T-helper 17 cell (primary cell): ENCODE measurements at regions not wholly inside any gene's neighbourhood (a gene's known extent, or its start where the extent isn't known, plus 50 kb on each side); places are given as distances from the start of the nearest gene placed in this dataset.
"Not testable (repeated sequence)": the region's sequence is repeated elsewhere in the genome, so short reads cannot be mapped to it uniquely, and the experiment has no call there.

ENCODE experiments used
- ATAC-seq: fragments of 150-1000 bp; cut with Tn5 transposase; 2 replicates; pipeline ENCODE4 v1.10.0; 2021; ENCODE audit warnings: mild to moderate bottlenecking, moderate library complexity
- DNase-seq, 3 donors: peaks; one replicate each; pipeline versions ENCODE4 v3.0.0 to v3.0.0-alpha.2; 2020 to 2021
- H3K9me3 ChIP-seq: one replicate; pipeline ENCODE4 v1.7.0; 2013; ENCODE audit warnings: low read length, mild to moderate bottlenecking; ENCODE audit not compliant: control insufficient read depth, poor library complexity, severe bottlenecking
- H3K27ac Mint-ChIP-seq: one replicate; pipeline ENCODE4 v1.8.0; 2022; ENCODE audit warnings: mild to moderate bottlenecking, moderate library complexity, mixed read lengths
- H3K27me3 Mint-ChIP-seq: one replicate; pipeline ENCODE4 v1.8.0; 2022; ENCODE audit warnings: mixed read lengths
- H3K36me3 Mint-ChIP-seq: one replicate; pipeline ENCODE4 v1.8.0; 2022; ENCODE audit warnings: low read depth, mixed read lengths
- H3K4me1 Mint-ChIP-seq: one replicate; pipeline ENCODE4 v1.8.0; 2022; ENCODE audit warnings: mild to moderate bottlenecking, mixed read lengths
- H3K4me3 Mint-ChIP-seq: one replicate; pipeline ENCODE4 v1.8.0; 2022; ENCODE audit warnings: mild to moderate bottlenecking, moderate library complexity, mixed read lengths

GRCh38 chr6:115782612-115783011 lies 278.1 kb downstream of the FRK start:
- no peak for ATAC-seq
- no peaks in the 10 kb centered on the region for H3K9me3 ChIP-seq
- no peaks in the 10 kb centered on the region for H3K4me1 Mint-ChIP-seq
- H3K27me3 Mint-ChIP-seq, result no peaks in the 10 kb centered on the region
- no peak overlapping the region for H3K27ac Mint-ChIP-seq
- H3K36me3 Mint-ChIP-seq, result no peaks in the 10 kb centered on the region
- DNase-seq, result no peak
- no peak overlapping the region for H3K4me3 Mint-ChIP-seq

- ATAC-seq, result no peak
Observed at GRCh38 chr6:115773741-115774140, 286.9 kb downstream of the FRK start.

GRCh38 chr6:115770851-115771250 lies 289.8 kb downstream of the FRK start:
- DNase-seq, result no peak
- ATAC-seq, result no peak
- Mint-ChIP-seq H3K36me3 (no peaks in the 10 kb centered on the region), H3K4me3 (no peak overlapping the region), H3K4me1 (no peaks in the 10 kb centered on the region), H3K27me3 (no peaks in the 10 kb centered on the region), H3K27ac (no peak overlapping the region)
- no peaks in the 10 kb centered on the region for H3K9me3 ChIP-seq

More at GRCh38 chr6:115773741-115774140, 286.9 kb downstream of the FRK start:
- H3K4me3 Mint-ChIP-seq, result no peak overlapping the region
- H3K36me3 Mint-ChIP-seq, result no peaks in the 10 kb centered on the region
- H3K4me1 Mint-ChIP-seq, result no peaks in the 10 kb centered on the region
- H3K27me3 Mint-ChIP-seq, result no peaks in the 10 kb centered on the region
- H3K9me3 ChIP-seq, result no peaks in the 10 kb centered on the region
- no peak overlapping the region for H3K27ac Mint-ChIP-seq
- no peak for DNase-seq

- Mint-ChIP-seq H3K27me3 (no peaks in the 10 kb centered on the region), H3K27ac (no peak overlapping the region), H3K4me1 (no peaks in the 10 kb centered on the region), H3K4me3 (no peak overlapping the region), H3K36me3 (no peaks in the 10 kb centered on the region)
- no peak for DNase-seq
- H3K9me3 ChIP-seq, result no peaks in the 10 kb centered on the region
- ATAC-seq, result no peak
Observed at GRCh38 chr6:115768500-115768899, 292.2 kb downstream of the FRK start.

GRCh38 chr6:115767931-115768330 lies 292.8 kb downstream of the FRK start:
- no peaks in the 10 kb centered on the region for H3K9me3 ChIP-seq
- ATAC-seq (no peak), DNase-seq (no peak)
- Mint-ChIP-seq H3K36me3 (no peaks in the 10 kb centered on the region), H3K27me3 (no peaks in the 10 kb centered on the region), H3K27ac (no peak overlapping the region), H3K4me3 (no peak overlapping the region), H3K4me1 (no peaks in the 10 kb centered on the region)

GRCh38 chr6:115766745-115767462 lies 293.8 kb downstream of the FRK start:
- Mint-ChIP-seq H3K4me1 (no peaks in the 10 kb centered on the region), H3K36me3 (no peaks in the 10 kb centered on the region), H3K27ac (no peak overlapping the region), H3K4me3 (no peak overlapping the region), H3K27me3 (no peaks in the 10 kb centered on the region)
- DNase-seq, result no peak
- H3K9me3 ChIP-seq, result no peaks in the 10 kb centered on the region
- no peak for ATAC-seq

- Mint-ChIP-seq H3K4me3 (no peak overlapping the region), H3K36me3 (no peaks in the 10 kb centered on the region), H3K27me3 (no peaks in the 10 kb centered on the region), H3K27ac (no peak overlapping the region), H3K4me1 (no peaks in the 10 kb centered on the region)
- ATAC-seq, result no peak
- H3K9me3 ChIP-seq, result no peaks in the 10 kb centered on the region
- no peak for DNase-seq
Observed at GRCh38 chr6:115765966-115766365, 294.7 kb downstream of the FRK start.

- H3K36me3 Mint-ChIP-seq, result no peaks in the 10 kb centered on the region
- no peak overlapping the region for H3K27ac Mint-ChIP-seq
- ATAC-seq, result no peak
Observed at GRCh38 chr6:115759051-115759450, 301.6 kb downstream of the FRK start.

GRCh38 chr6:115753446-115753845 lies 307.2 kb downstream of the FRK start:
- H3K27me3 Mint-ChIP-seq, result no peaks in the 10 kb centered on the region

More at GRCh38 chr6:115759051-115759450, 301.6 kb downstream of the FRK start:
- H3K4me1 Mint-ChIP-seq, result no peaks in the 10 kb centered on the region
- no peak overlapping the region for H3K4me3 Mint-ChIP-seq
- no peaks in the 10 kb centered on the region for H3K27me3 Mint-ChIP-seq
- no peak for DNase-seq
- H3K9me3 ChIP-seq, result no peaks in the 10 kb centered on the region

GRCh38 chr6:115750946-115751345 lies 309.7 kb downstream of the FRK start:
- ATAC-seq (no peak), DNase-seq (no peak)
- Mint-ChIP-seq H3K27ac (no peak overlapping the region), H3K36me3 (no peaks in the 10 kb centered on the region), H3K4me1 (no peaks in the 10 kb centered on the region), H3K27me3 (no peaks in the 10 kb centered on the region), H3K4me3 (no peak overlapping the region)
- no peaks in the 10 kb centered on the region for H3K9me3 ChIP-seq

More at GRCh38 chr6:115753446-115753845, 307.2 kb downstream of the FRK start:
- no peak for ATAC-seq
- Mint-ChIP-seq H3K4me1 (no peaks in the 10 kb centered on the region), H3K4me3 (no peak overlapping the region), H3K36me3 (no peaks in the 10 kb centered on the region), H3K27ac (no peak overlapping the region)
- DNase-seq, result no peak
- no peaks in the 10 kb centered on the region for H3K9me3 ChIP-seq

GRCh38 chr6:115750292-115750691 lies 310.4 kb downstream of the FRK start:
- no peak for ATAC-seq
- Mint-ChIP-seq H3K27ac (no peak overlapping the region), H3K4me1 (no peaks in the 10 kb centered on the region), H3K27me3 (no peaks in the 10 kb centered on the region), H3K36me3 (no peaks in the 10 kb centered on the region), H3K4me3 (no peak overlapping the region)
- DNase-seq, result no peak
- no peaks in the 10 kb centered on the region for H3K9me3 ChIP-seq

GRCh38 chr6:115747719-115748118 lies 313.0 kb downstream of the FRK start:
- Mint-ChIP-seq H3K27me3 (no peaks in the 10 kb centered on the region), H3K36me3 (no peaks in the 10 kb centered on the region), H3K4me3 (no peak overlapping the region), H3K4me1 (no peaks in the 10 kb centered on the region), H3K27ac (no peak overlapping the region)
- no peak for DNase-seq
- ATAC-seq, result no peak
- H3K9me3 ChIP-seq, result no peaks in the 10 kb centered on the region

GRCh38 chr6:115746583-115746982 lies 314.1 kb downstream of the FRK start:
- H3K9me3 ChIP-seq, H3K36me3 Mint-ChIP-seq, H3K27me3 Mint-ChIP-seq, H3K4me3 Mint-ChIP-seq, H3K4me1 Mint-ChIP-seq, DNase-seq, ATAC-seq, H3K27ac Mint-ChIP-seq: not testable (repeated sequence)

- DNase-seq (no peak), ATAC-seq (no peak)
- H3K9me3 ChIP-seq, result no peaks in the 10 kb centered on the region
- H3K27ac Mint-ChIP-seq, result no peak overlapping the region
- H3K27me3 Mint-ChIP-seq, result no peaks in the 10 kb centered on the region
- no peaks in the 10 kb centered on the region for H3K4me1 Mint-ChIP-seq
- no peaks in the 10 kb centered on the region for H3K36me3 Mint-ChIP-seq
- H3K4me3 Mint-ChIP-seq, result no peak overlapping the region
Observed at GRCh38 chr6:115740907-115741306, 319.8 kb downstream of the FRK start.
